ENCODE measurements at regions not wholly inside any gene's neighbourhood (a gene's known extent, or its start where the extent isn't known, plus 50 kb on each side); places are given as distances from the start of the nearest gene placed in this dataset.
"Not testable (repeated sequence)": the region's sequence is repeated elsewhere in the genome, so short reads cannot be mapped to it uniquely, and the experiment has no call there.

- Mint-ChIP-seq H3K27me3 (peaks cover 13% of the 10 kb centered on the region), H3K4me1 (peaks cover under 1% of the 10 kb centered on the region), H3K27ac (no peak overlapping the region), H3K9me3 (ENCODE audit: low read depth) (peaks cover 12% of the 10 kb centered on the region), H3K36me3 (ENCODE audit: low read depth) (peaks cover 5% of the 10 kb centered on the region), H3K4me3 (no peak overlapping the region)
- POLR2A ChIA-PET = no interaction called here
- CTCF ChIA-PET = no interaction called here
- DNase-seq = no peak
- intact Hi-C loops (cut with DNase I, micrococcal nuclease) = no loop called here
- ATAC-seq = no peak
These were observed 76.7 kb upstream of the RFLNA start for GRCh38 chr12:124218243-124218560.

GRCh38 chr12:124218650-124219049 lies 76.2 kb upstream of the RFLNA start:
- POLR2A ChIA-PET; H3K36me3 Mint-ChIP-seq (ENCODE audit: low read depth); H3K4me3 Mint-ChIP-seq; intact Hi-C loops (cut with DNase I, micrococcal nuclease); H3K4me1 Mint-ChIP-seq; ATAC-seq; CTCF ChIA-PET; DNase-seq; H3K27ac Mint-ChIP-seq: not testable (repeated sequence)
- peaks cover 11% of the 10 kb centered on the region for H3K27me3 Mint-ChIP-seq
- H3K9me3 Mint-ChIP-seq (ENCODE audit: low read depth) = peaks cover 12% of the 10 kb centered on the region

DNA sequence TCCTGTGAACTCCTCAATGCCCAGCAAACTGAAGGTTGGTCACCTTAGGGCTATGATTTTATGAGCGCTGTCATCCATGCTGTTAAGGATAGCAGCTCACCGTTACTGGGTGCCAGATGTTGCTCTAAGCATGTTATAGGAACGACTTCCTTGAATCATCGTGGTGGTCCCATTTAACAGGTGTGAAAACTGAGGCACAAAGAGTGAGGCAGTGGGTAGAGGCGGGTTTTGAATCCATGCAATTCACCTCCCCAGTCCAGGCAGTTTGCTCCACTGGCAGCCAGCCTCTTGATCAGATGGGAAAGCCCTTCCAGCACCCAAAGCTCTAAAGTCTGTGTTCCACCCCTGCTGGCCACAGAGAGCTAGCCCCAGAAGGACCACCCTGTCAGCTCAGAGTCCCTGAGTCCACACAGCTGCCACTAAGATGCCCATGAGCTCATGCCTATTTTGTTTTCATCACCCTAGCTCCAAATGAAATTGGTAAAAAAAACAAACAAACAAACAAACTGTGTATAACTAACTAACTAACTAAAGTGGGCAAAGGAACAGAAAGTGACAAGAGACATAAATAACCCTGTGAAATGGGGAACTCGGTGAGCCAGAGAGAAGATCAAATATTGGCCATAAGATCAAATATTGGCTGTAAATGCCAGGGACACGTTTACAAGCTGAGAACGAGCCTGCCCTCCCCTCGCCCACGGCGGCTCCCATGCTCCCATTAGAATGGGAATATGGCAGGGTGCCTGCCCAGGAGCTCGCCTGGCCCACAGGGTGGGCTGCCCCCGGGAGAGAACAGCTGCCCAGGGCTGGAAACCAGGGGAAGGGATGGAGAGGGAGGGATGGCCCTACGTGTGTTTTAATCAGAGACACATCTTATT lies 72.3 kb upstream of the RFLNA start:
- no peaks in the 10 kb centered on the region for H3K36me3 Mint-ChIP-seq (ENCODE audit: low read depth)
- no peak overlapping the region for H3K4me3 Mint-ChIP-seq
- DNase-seq = no peak
- H3K9me3 Mint-ChIP-seq (ENCODE audit: low read depth) = no peaks in the 10 kb centered on the region
- ATAC-seq = no peak
- CTCF ChIA-PET = interaction anchor here (0.7 kb wide), 1 partner anchor 190 kb away, joined by 3 read pairs; no protein-coding TSS in a partner anchor
- H3K27ac Mint-ChIP-seq = no peak overlapping the region
- intact Hi-C loops (cut with DNase I, micrococcal nuclease) = loop anchor here in 1 of 2 experiments (10.0 kb wide), 1 partner anchor 542 kb away; no protein-coding TSS in a partner anchor
- POLR2A ChIA-PET = no interaction called here
- peaks cover 9% of the 10 kb centered on the region for H3K4me1 Mint-ChIP-seq
- H3K27me3 Mint-ChIP-seq = peaks cover 8% of the 10 kb centered on the region

DNA sequence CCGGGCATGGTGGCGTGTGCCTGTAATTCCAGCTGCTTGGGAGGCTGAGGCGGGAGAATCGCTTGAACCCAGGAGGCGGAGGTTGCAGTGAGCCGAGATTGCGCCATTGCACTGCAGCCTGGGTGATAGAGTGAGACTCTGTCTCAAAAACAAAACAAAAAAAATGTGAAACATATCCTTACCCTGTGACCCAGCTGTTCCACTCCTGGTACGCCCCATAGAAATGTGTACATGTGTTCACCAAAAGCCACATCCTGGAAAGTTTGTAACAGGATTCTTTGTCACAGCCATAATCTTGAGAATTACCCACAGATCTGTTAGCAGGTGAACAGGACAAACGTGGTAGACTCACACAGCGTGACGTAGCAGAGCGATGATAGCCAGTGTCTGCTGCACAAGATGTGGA lies 71.2 kb upstream of the RFLNA start:
- intact Hi-C loops (cut with DNase I, micrococcal nuclease) = loop anchor here in 1 of 2 experiments (10.0 kb wide), 1 partner anchor 541 kb away; no protein-coding TSS in a partner anchor
- DNase-seq = peak; percentile 60
- H3K4me3 Mint-ChIP-seq; H3K9me3 Mint-ChIP-seq (ENCODE audit: low read depth); H3K36me3 Mint-ChIP-seq (ENCODE audit: low read depth); H3K27me3 Mint-ChIP-seq; POLR2A ChIA-PET; CTCF ChIA-PET: not testable (repeated sequence)
- ATAC-seq = peak; percentile 92
- peak overlapping the region; percentile 3 for H3K27ac Mint-ChIP-seq
- H3K4me1 Mint-ChIP-seq = peaks cover 12% of the 10 kb centered on the region

GRCh38 chr12:124224535-124225110 lies 70.3 kb upstream of the RFLNA start:
- Mint-ChIP-seq H3K4me1 (peaks cover 12% of the 10 kb centered on the region), H3K27me3 (peaks cover 8% of the 10 kb centered on the region), H3K36me3 (ENCODE audit: low read depth) (no peaks in the 10 kb centered on the region), H3K9me3 (ENCODE audit: low read depth) (no peaks in the 10 kb centered on the region), H3K27ac (no peak overlapping the region), H3K4me3 (no peak overlapping the region)
- no peak for ATAC-seq
- intact Hi-C loops (cut with DNase I, micrococcal nuclease) = loop anchor here in 1 of 2 experiments (10.0 kb wide), 1 partner anchor 540 kb away; no protein-coding TSS in a partner anchor
- CTCF ChIA-PET = no interaction called here
- DNase-seq = no peak
- POLR2A ChIA-PET = no interaction called here

- intact Hi-C loops (cut with DNase I, micrococcal nuclease) = loop anchor here in 1 of 2 experiments (10.0 kb wide), 1 partner anchor 539 kb away; no protein-coding TSS in a partner anchor
- peaks cover 8% of the 10 kb centered on the region for H3K27me3 Mint-ChIP-seq
- DNase-seq (no peak), ATAC-seq (no peak)
- peaks cover 12% of the 10 kb centered on the region for H3K4me1 Mint-ChIP-seq
- ChIA-PET CTCF (no interaction called here), POLR2A (no interaction called here)
- H3K4me3 Mint-ChIP-seq = no peak overlapping the region
- no peaks in the 10 kb centered on the region for H3K36me3 Mint-ChIP-seq (ENCODE audit: low read depth)
- peaks cover under 1% of the 10 kb centered on the region for H3K9me3 Mint-ChIP-seq (ENCODE audit: low read depth)
- no peak overlapping the region for H3K27ac Mint-ChIP-seq
These were observed 69.2 kb upstream of the RFLNA start for GRCh38 chr12:124225730-124226129.

- ChIA-PET CTCF (no interaction called here), POLR2A (no interaction called here)
- no peak overlapping the region for H3K4me3 Mint-ChIP-seq
- H3K4me1 Mint-ChIP-seq = peaks cover 12% of the 10 kb centered on the region
- peaks cover 2% of the 10 kb centered on the region for H3K27me3 Mint-ChIP-seq
- H3K9me3 Mint-ChIP-seq (ENCODE audit: low read depth) = peaks cover 5% of the 10 kb centered on the region
- intact Hi-C loops (cut with DNase I, micrococcal nuclease) = loop anchor here in 1 of 2 experiments (10.0 kb wide), 1 partner anchor 537 kb away; no protein-coding TSS in a partner anchor
- no peak overlapping the region for H3K27ac Mint-ChIP-seq
- DNase-seq (peak; percentile 17), ATAC-seq (no peak)
- H3K36me3 Mint-ChIP-seq (ENCODE audit: low read depth) = no peaks in the 10 kb centered on the region
These were observed 66.8 kb upstream of the RFLNA start for GRCh38 chr12:124227951-124228711.

DNA sequence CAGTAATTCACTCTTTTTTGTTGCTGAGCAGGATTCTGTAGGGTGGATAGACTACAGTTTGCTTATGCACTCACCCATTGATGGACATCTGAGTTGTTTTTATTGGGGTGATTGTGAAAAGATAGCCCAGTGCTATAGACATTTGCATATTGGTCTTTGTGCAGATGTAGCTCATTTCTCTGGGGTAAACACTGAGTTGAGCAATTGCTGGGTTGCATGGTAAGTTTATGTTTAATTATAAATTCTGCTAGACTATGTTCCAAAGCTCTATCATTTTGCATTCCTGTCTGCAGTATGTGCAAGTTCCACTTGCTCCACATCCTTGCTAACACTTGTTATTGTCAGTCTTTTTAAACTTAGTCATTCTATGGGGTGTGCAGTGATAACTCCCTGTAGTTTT lies 65.4 kb upstream of the RFLNA start:
- ChIA-PET CTCF (no interaction called here), POLR2A (no interaction called here)
- intact Hi-C loops (cut with DNase I, micrococcal nuclease) = loop anchor here in 1 of 2 experiments (10.0 kb wide), 1 partner anchor 535 kb away; no protein-coding TSS in a partner anchor
- Mint-ChIP-seq H3K27ac (no peak overlapping the region), H3K4me1 (peaks cover 3% of the 10 kb centered on the region), H3K27me3 (peaks cover 6% of the 10 kb centered on the region), H3K36me3 (ENCODE audit: low read depth) (no peaks in the 10 kb centered on the region), H3K4me3 (no peak overlapping the region), H3K9me3 (ENCODE audit: low read depth) (peaks cover 5% of the 10 kb centered on the region)
- ATAC-seq (no peak), DNase-seq (no peak)

DNA sequence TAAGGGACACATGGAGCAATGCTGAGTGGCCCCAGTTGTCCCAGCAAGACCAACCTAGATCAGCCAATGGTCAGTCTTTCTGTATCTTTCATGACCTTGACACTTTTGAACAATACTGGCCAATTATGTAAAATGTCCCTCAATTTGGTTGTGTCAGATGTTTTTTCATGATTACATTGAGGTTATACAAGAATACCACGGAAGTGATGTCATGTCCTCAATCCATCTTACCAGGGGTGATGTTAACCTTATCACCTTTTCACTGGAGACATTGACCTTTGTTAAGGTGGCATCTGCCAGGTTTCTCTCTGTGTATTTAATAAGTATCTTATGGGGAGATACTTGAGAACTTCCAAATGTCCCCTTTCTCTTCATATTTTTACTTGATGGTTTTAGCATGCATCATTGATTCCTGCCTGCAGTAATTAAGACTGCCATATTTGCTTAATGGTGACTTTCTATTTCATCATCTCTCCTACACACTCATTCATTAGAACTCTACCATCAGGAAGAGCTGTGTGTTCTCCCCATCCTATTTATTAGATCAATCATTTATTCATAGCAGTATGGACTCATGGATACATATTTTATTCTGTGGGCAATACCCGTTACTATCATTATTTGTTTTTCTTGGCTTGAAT lies 64.7 kb upstream of the RFLNA start:
- Mint-ChIP-seq H3K9me3 (ENCODE audit: low read depth) (peaks cover 8% of the 10 kb centered on the region), H3K27me3 (peaks cover 6% of the 10 kb centered on the region), H3K4me1 (peaks cover 3% of the 10 kb centered on the region), H3K4me3 (no peak overlapping the region), H3K27ac (no peak overlapping the region), H3K36me3 (ENCODE audit: low read depth) (no peaks in the 10 kb centered on the region)
- POLR2A ChIA-PET = no interaction called here
- intact Hi-C loops (cut with DNase I, micrococcal nuclease) = no loop called here
- no peak for ATAC-seq
- DNase-seq = no peak
- CTCF ChIA-PET = no interaction called here

DNA sequence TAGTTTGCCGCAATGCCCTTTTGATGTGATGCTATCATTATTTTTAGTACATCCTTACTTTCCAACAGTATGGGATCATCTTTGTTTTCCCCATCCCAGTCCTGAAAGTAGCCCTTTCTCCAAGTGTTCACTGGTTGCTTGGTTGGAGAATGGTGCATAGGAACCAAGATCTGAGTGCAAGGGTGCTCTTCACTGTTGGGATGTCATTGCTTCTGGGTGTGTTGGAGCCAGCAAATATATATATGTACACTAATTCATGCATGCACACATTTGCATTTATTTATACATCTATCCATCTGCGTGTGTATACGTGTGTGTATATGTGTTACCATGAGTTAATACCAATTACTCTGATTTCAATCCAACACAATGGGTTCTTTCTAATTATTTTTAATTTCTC lies 64.1 kb upstream of the RFLNA start:
- Mint-ChIP-seq H3K4me1 (peaks cover 3% of the 10 kb centered on the region), H3K27ac (no peak overlapping the region), H3K4me3 (no peak overlapping the region), H3K9me3 (ENCODE audit: low read depth) (peaks cover 8% of the 10 kb centered on the region), H3K36me3 (ENCODE audit: low read depth) (no peaks in the 10 kb centered on the region), H3K27me3 (peaks cover 6% of the 10 kb centered on the region)
- POLR2A ChIA-PET = no interaction called here
- CTCF ChIA-PET = no interaction called here
- DNase-seq = no peak
- intact Hi-C loops (cut with DNase I, micrococcal nuclease) = no loop called here
- ATAC-seq = no peak

DNA sequence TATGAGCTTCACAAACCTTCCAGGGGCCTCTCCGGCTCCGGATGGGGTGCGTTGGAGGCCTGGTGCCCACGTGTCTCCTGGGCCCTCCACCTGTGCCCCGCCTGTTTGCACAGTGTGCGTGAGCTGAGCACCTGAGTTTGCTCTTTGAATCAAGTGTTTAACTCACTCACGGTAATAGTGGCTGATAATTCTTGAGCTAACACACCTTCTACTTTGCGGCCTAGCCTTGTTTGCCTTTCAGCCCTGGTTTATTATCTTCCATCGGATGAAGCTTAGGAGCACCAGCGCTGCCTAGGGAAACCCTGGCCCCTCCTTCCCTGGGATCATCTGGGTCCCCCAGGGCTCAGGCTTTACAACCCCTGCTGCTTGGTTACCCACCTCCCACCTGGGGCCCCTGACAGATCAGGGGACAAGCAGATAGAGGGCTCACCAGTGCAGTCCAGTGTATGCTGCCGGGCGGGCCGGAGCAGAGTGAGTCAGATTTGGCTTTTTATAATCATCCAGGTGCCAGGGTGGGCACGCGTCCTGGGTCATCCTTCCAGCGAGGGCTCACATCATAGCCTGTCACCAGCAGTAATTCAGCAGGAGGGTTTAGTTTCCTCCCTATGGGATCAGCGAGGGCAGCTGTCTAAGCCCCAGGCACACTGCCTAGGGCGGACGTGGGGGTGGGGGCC lies 62.8 kb upstream of the RFLNA start:
- ChIA-PET CTCF (interaction anchor here (0.5 to 0.7 kb wide), 2 partner anchors 10 to 195 kb away, joined by 3 read pairs; no protein-coding TSS in a partner anchor), POLR2A (no interaction called here)
- no peak overlapping the region for H3K27ac Mint-ChIP-seq
- no peaks in the 10 kb centered on the region for H3K36me3 Mint-ChIP-seq (ENCODE audit: low read depth)
- peaks cover 5% of the 10 kb centered on the region for H3K27me3 Mint-ChIP-seq
- no peak for ATAC-seq
- DNase-seq = no peak
- peaks cover 8% of the 10 kb centered on the region for H3K9me3 Mint-ChIP-seq (ENCODE audit: low read depth)
- H3K4me3 Mint-ChIP-seq = no peak overlapping the region
- intact Hi-C loops (cut with DNase I, micrococcal nuclease) = no loop called here
- peaks cover 3% of the 10 kb centered on the region for H3K4me1 Mint-ChIP-seq
